ENCODE measurements at regions not wholly inside any gene's neighbourhood (a gene's known extent, or its start where the extent isn't known, plus 50 kb on each side); places are given as distances from the start of the nearest gene placed in this dataset.

GRCh38 chr1:105684714-105685113 is 1371.8 kb upstream of the PRMT6 start:
- TF ChIP-seq, protein P1, sequence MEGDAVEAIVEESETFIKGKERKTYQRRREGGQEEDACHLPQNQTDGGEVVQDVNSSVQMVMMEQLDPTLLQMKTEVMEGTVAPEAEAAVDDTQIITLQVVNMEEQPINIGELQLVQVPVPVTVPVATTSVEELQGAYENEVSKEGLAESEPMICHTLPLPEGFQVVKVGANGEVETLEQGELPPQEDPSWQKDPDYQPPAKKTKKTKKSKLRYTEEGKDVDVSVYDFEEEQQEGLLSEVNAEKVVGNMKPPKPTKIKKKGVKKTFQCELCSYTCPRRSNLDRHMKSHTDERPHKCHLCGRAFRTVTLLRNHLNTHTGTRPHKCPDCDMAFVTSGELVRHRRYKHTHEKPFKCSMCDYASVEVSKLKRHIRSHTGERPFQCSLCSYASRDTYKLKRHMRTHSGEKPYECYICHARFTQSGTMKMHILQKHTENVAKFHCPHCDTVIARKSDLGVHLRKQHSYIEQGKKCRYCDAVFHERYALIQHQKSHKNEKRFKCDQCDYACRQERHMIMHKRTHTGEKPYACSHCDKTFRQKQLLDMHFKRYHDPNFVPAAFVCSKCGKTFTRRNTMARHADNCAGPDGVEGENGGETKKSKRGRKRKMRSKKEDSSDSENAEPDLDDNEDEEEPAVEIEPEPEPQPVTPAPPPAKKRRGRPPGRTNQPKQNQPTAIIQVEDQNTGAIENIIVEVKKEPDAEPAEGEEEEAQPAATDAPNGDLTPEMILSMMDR (IDR thresholded peaks at IDR 0.05 in 8 of 11, conservative IDR thresholded peaks at IDR 0.05 in 3 of 11) = no peak
- no peak for TF ChIP-seq POLR2A (IDR thresholded peaks at IDR 0.05)
